NCI-H524 (cell line): ENCODE measurements at regions not wholly inside any gene's neighbourhood (a gene's known extent, or its start where the extent isn't known, plus 50 kb on each side); places are given as distances from the start of the nearest gene placed in this dataset.
"Not testable (repeated sequence)": the region's sequence is repeated elsewhere in the genome, so short reads cannot be mapped to it uniquely, and the experiment has no call there.

Experiments used
- DNase-seq, 2 experiments: peaks; one replicate each; lab custom pipeline; 2025; lab: John Stamatoyannopoulos, UW

- no peak for DNase-seq
Measured at GRCh38 chr9:81361296-81361695, 328.1 kb downstream of the TLE1 start.

GRCh38 chr9:81351166-81351565 lies 338.2 kb downstream of the TLE1 start:
- no peak for DNase-seq

- peak; percentile 51 to 79 for DNase-seq
Measured at GRCh38 chr9:81344366-81344765, 345.0 kb downstream of the TLE1 start.

GRCh38 chr9:81335879-81336421 lies 353.4 kb downstream of the TLE1 start:
- no peak for DNase-seq

GRCh38 chr9:81321551-81321950 lies 367.8 kb downstream of the TLE1 start:
- DNase-seq: no peak

- DNase-seq: peak; percentile 47 to 80
Measured at GRCh38 chr9:81320909-81321482, 368.4 kb downstream of the TLE1 start.

- DNase-seq: no peak
Measured at GRCh38 chr9:81318571-81318970, 370.8 kb downstream of the TLE1 start.

GRCh38 chr9:81317939-81318338 lies 371.4 kb downstream of the TLE1 start:
- no peak for DNase-seq

- DNase-seq: no peak
Measured at GRCh38 chr9:81317223-81317622, 372.1 kb downstream of the TLE1 start.

- no peak for DNase-seq
Measured at GRCh38 chr9:81314490-81314889, 374.9 kb downstream of the TLE1 start.

GRCh38 chr9:81313877-81314276 lies 375.5 kb downstream of the TLE1 start:
- DNase-seq: no peak

- no peak for DNase-seq
Measured at GRCh38 chr9:81312346-81312745, 377.0 kb downstream of the TLE1 start.

- DNase-seq: no peak
Measured at GRCh38 chr9:81308404-81308803, 380.9 kb downstream of the TLE1 start.

GRCh38 chr9:81307791-81308190 lies 381.6 kb downstream of the TLE1 start:
- not testable (repeated sequence) for DNase-seq

- DNase-seq: no peak
Measured at GRCh38 chr9:81305561-81306182, 383.7 kb downstream of the TLE1 start.

- no peak for DNase-seq
Measured at GRCh38 chr9:81303658-81304057, 385.7 kb downstream of the TLE1 start.

- DNase-seq: no peak
Measured at GRCh38 chr9:81293651-81294050, 395.7 kb downstream of the TLE1 start.

GRCh38 chr9:81292056-81292805 lies 397.1 kb downstream of the TLE1 start:
- DNase-seq: no peak

GRCh38 chr9:81289622-81290021 lies 399.7 kb downstream of the TLE1 start:
- DNase-seq: no peak

- DNase-seq: no peak
Measured at GRCh38 chr9:81268048-81268447, 421.3 kb downstream of the TLE1 start.

GRCh38 chr9:81266674-81267073 lies 422.7 kb downstream of the TLE1 start:
- no peak for DNase-seq

GRCh38 chr9:81266086-81266485 lies 423.3 kb downstream of the TLE1 start:
- no peak for DNase-seq

GRCh38 chr9:81264516-81264915 lies 424.8 kb downstream of the TLE1 start:
- DNase-seq: peak; percentile 52 to 84
